ENCODE measurements at regions not wholly inside any gene's neighbourhood (a gene's known extent, or its start where the extent isn't known, plus 50 kb on each side); places are given as distances from the start of the nearest gene placed in this dataset.
"Not testable (repeated sequence)": the region's sequence is repeated elsewhere in the genome, so short reads cannot be mapped to it uniquely, and the experiment has no call there.

DNA sequence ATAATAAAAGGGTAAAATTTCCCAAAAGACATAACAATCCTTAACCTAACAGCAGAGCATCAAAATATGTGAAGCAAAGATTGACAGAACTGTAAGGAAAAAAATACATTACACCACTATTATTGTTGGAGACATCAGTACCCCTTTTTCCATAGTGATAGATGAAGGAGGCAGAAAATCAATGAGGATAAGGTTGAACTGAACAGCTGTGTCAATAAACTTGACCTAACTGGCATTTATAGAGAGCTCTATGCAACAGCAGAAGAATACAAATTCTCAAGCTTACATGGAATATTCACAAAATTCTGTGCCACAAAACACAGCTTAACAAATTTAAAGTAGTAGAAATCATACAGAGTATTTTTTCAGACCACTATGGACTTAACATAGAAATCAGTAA lies 195.0 kb upstream of the ELAC2 start:
- no peak for DNase-seq (ENCODE audit: low spot score)

DNA sequence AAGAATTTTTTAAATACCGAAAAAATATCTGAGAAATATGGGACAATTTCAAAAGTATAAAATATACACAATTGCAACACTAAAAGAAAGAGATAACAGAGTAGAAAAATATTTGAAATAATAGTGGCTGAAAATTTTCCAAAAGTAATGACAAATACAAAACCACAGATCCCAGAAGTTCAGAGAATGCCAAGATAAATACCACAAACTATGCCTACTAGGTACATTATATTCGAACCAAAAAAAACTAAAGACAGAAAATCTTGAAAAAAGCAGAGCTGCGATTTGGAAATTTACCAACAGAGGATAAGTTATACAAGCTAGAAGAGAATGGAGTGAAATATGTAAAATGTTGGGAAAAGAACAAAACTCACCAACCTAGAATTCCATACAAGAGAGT lies 191.3 kb upstream of the ELAC2 start:
- no peak for DNase-seq (ENCODE audit: low spot score)

- DNase-seq (ENCODE audit: low spot score), result no peak
Observed at GRCh38 chr17:13204607-13205237, 186.9 kb upstream of the ELAC2 start.

DNA sequence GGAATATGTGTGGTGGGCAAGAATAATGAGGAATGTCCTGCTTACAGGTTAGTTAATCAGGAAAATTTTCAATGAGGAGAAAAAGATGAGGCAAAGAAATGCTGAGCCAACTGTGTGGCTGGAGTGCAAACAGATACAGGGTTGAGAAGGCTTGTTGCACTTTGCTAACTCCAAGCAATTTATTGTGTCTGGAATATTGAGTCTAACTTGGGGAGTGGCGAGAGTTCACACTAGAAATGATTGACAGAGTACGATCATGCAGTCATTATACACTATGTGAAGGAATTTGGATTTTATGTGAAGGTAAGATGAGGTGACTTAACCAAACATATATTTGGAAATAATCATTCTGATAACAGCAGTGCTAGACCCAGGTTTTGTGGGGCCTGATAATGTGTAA lies 185.0 kb upstream of the ELAC2 start:
- no peak for DNase-seq (ENCODE audit: low spot score)

- DNase-seq (ENCODE audit: low spot score), result no peak
Observed at GRCh38 chr17:13200671-13201070, 182.8 kb upstream of the ELAC2 start.

- DNase-seq (ENCODE audit: low spot score), result no peak
Observed at GRCh38 chr17:13199425-13199824, 181.6 kb upstream of the ELAC2 start.

GRCh38 chr17:13197586-13197985 lies 179.8 kb upstream of the ELAC2 start:
- no peak for DNase-seq (ENCODE audit: low spot score)

DNA sequence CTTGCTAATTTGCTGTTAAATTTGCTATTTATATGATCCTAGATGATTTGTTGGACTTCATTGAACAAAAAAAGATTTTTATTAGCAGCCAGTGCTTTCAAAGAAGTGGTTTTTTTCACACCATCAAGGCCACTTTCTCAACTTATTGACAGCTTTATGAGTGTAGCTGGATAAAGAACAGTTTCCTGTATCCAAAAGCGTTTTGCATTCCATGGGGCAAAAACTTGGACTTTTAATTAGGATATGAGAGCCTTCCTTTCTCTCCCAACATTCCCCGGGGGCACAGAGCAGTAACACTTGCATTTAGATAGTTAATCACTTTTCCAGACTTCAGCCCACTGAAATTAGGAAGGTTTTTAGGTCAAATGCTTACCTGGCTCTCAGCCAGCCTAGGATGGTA lies 177.1 kb upstream of the ELAC2 start:
- no peak for DNase-seq (ENCODE audit: low spot score)

DNA sequence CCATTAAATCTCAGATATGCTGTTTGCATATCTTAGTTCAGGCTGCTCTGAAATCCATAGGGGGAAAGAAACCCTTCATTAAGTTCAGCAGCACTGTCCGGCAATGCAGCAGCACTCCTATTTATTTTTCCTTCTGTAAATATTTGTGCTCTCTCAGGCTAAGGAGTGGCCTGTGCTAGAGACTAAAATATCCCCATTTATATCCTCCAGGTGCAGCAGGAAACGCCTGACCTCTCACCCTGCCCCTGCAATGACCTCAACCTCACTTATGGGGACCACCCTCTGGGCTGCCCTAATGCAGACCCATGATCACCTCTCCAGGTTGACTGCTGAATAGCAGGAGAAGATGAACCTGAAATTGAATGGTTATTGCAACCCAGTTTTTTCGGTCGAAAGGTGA lies 165.0 kb upstream of the ELAC2 start:
- DNase-seq (ENCODE audit: low spot score), result no peak

- DNase-seq (ENCODE audit: low spot score), result no peak
Observed at GRCh38 chr17:13182450-13182849, 164.6 kb upstream of the ELAC2 start.

DNA sequence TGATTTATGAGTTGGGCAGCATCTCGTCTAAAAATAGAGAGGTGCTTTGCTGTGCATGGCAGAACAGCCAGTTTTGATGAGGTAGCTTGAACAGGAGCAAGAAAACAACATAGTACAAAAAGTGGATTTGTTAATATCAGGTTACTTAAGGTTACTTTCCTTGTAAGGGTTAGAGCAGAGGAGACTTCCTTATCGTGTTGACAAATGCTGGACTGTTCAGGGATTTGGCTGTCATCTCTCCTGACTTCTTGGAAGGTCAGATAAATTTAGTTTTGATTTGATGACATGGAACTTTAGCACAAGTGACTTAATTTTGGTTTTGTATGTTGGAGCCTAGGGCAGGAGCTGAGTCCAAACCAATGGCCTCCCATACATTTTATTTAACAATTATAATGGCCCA lies 163.9 kb upstream of the ELAC2 start:
- DNase-seq (ENCODE audit: low spot score), result no peak

DNA sequence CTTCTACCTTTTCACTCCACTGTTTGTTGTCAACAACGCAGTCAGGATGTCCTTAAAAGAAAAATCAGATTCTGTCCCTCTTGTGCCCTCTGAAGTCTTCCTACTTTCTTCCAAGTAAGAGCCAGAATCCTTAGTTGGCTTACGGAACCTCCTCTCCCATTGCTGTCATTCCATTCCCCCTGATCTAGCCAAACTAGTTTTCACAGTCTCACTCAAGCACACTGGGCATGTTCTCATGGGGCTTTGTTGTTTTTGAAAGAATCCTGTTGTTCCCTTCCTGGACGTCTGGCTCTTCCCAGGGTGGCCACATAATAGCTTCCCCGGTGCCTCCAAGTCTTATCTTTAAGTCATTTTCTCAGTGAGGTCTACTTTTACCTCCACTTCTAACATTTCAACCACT lies 158.6 kb upstream of the ELAC2 start:
- no peak for DNase-seq (ENCODE audit: low spot score)

DNA sequence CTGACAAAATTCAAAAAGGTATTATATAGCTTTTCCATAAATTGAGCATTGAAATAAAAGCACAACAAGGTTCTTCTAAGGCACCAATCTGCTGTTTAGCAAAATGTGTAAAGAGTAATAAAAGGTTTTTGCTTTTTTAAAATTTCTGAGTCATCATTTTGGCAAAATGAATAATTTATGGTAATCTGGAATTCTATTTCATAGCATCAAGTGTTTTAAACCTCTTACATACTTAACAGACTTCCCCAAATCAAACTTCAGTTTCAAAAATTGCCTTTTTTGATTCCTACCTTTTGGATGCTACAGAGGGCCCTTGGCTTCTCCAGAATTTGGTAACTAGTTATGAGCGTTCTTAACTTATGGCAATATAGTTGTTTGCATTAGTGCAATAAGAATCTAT lies 154.0 kb upstream of the ELAC2 start:
- no peak for DNase-seq (ENCODE audit: low spot score)

DNA sequence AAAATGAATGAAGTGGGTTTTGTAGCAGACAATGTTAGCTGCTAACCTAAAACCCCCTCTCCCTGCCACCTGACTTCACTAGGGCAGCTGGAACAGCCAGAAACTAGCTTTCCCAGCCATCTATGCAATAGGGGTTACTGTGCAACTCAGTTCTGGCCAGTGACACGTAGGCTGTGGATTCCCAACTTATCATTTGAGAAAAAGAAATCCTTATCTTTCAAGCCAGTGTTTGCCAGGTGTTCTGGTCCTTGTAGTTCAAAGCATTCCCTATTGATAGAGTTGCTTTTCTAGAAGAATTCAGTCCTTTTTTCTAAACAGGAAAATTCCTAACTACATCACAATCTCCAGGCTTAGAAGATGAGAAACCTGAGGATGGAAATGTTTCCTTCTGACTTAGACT lies 144.5 kb upstream of the ELAC2 start:
- DNase-seq (ENCODE audit: low spot score), result no peak

DNA sequence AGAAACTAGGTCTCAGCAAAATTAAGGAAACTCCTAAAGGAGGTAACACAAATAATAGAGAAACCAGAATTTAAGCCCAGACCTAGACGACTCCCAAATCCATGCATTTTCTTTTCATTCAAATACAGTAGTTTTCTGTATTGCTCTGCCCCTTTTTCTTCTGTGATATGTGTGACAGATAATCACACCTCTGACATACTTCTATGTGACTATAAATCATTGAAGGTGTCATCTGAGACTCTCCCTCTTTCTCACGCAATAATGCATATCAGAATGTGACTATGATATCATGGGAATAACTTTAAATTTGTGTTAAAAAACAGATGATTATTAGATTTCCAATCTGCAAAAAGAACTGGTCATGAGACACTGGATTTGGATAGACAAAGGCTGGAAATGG lies 143.0 kb upstream of the ELAC2 start:
- no peak for DNase-seq (ENCODE audit: low spot score)

DNA sequence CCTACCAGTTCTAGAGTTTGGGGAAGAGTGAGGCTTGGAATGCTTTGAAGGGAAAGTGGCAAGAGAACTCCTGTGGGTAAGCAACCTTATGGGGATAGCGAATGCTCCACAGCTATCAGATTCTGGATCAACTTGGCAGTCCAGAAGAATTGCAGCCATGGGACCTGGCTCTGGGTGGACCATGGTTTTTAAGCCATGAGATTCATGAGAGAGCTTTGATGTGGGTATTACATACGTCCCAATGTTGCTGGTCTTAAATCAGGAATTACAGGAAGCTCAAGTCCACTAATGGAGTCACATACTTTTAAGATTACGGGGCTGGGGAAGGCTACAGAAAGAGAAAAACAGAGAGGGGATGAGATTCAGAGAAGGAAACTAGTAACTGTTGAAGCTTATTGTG lies 142.5 kb upstream of the ELAC2 start:
- no peak for DNase-seq (ENCODE audit: low spot score)

DNA sequence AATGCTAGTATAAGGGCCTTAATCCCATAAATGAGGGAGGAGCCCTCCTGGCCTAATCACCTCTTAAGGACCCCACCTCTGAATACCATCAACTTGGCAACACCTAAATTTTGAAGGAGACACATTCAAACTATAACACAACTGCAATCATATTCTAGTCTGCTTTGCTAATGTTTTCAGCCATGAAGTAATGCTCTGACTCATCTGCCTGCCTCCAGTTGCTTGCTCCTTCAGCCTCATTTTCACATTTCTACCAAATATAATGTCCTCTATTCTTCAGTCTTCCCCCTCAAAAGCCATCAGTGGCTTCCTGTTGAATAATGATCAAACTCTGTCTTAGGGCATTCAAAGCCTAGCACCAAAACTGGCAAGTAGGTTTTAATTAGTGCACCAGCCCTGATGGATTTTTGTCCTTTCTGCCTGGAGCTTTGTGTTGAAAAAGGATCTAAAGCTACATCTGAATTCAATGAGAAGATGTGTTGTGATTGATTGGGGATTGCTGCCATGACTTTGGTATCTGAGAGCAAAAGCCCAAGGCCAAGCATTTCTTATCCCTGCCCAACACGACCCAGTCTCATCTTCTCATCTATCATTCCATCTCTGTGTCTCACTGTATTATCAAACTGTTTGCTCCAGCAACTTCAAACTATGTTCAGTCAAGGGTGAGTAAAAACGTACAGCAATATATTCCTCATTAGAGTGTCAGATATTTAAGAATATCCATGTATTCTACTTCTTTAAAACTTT lies 140.8 kb upstream of the ELAC2 start:
- no peak for DNase-seq (ENCODE audit: low spot score)

GRCh38 chr17:13157656-13158055 lies 139.8 kb upstream of the ELAC2 start:
- no peak for DNase-seq (ENCODE audit: low spot score)

DNA sequence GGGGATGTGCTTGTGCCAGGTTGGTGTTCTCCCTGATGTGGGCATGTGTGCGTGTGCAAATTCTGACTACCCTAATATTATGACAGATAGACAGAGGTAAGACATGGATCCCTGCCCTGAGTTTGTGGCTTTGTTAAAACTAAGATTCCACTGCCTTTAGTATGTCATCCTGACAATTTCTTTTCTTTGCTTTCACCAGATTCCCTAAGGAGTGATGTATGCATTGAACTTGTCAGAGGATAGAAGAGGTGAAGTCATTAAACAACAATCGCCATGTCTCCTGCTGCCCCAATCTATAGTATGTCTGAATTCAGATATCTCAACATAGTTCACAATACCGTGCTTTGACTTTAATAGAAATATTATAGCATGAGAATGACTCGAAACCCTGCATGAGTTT lies 137.1 kb upstream of the ELAC2 start:
- no peak for DNase-seq (ENCODE audit: low spot score)

DNA sequence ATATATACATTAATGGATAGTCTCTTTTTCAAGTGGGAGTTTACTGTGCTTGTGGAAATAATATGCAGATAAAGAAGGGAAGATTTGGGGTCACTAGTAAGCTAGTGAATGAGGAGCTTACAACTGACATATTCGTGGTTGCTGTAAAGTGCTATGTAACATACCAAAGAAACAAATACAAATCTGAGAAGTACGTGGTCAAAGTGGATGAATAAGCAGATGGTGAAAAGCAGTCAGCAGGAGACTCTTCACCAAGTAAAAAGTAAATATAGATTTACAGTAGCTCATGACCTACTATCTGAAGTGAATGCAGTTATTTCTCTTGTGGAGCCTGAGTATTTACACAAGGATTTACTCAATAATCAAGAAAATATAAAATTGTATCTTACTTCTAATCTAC lies 136.6 kb upstream of the ELAC2 start:
- no peak for DNase-seq (ENCODE audit: low spot score)

- DNase-seq (ENCODE audit: low spot score), result no peak
Observed at GRCh38 chr17:13153036-13153435, 135.2 kb upstream of the ELAC2 start.

DNA sequence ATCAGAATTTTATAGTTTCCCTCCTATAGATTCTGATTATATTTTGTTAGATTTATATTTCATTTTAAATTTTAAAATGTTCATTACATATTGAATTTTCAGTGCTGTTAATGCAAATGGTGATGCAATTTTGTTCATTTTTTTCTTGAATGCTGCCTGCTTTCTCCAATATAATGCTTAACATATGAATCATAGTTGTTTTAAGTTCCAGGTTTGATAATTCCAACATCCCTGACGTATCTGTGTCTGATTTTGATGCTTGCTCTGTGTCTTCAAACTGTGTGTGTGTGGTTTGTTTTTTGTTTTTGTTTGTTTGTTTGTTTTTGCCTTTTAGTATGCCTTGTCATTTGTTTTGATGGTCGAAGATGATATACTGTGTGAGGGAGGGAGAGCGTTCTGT lies 134.7 kb upstream of the ELAC2 start:
- no peak for DNase-seq (ENCODE audit: low spot score)

GRCh38 chr17:13150738-13151137 lies 132.9 kb upstream of the ELAC2 start:
- not testable (repeated sequence) for DNase-seq (ENCODE audit: low spot score)

- no peak for DNase-seq (ENCODE audit: low spot score)
Observed at GRCh38 chr17:13143001-13143400, 125.2 kb upstream of the ELAC2 start.
